Fibroblast of skin of back (primary cell): ENCODE measurements at regions not wholly inside any gene's neighbourhood (a gene's known extent, or its start where the extent isn't known, plus 50 kb on each side); places are given as distances from the start of the nearest gene placed in this dataset.

Experiments
- DNase-seq: peaks from one replicate; pipeline ENCODE4 v3.0.0-alpha.2; 2013

- no peak for DNase-seq
Measured at GRCh38 chr7:118713039-118713438, 488.5 kb downstream of the ANKRD7 start.

- no peak for DNase-seq
Measured at GRCh38 chr7:118720632-118721031, 496.1 kb downstream of the ANKRD7 start.

- DNase-seq = no peak
Measured at GRCh38 chr7:118731854-118732253, 507.4 kb downstream of the ANKRD7 start.

- DNase-seq = no peak
Measured at GRCh38 chr7:118734541-118734940, 510.0 kb downstream of the ANKRD7 start.

GRCh38 chr7:118735441-118735840, 510.9 kb downstream of the ANKRD7 start:
- no peak for DNase-seq

GRCh38 chr7:118737935-118738334, 513.4 kb downstream of the ANKRD7 start:
- no peak for DNase-seq

GRCh38 chr7:118745927-118746326, 521.4 kb downstream of the ANKRD7 start:
- no peak for DNase-seq

GRCh38 chr7:118747473-118747872, 523.0 kb downstream of the ANKRD7 start:
- DNase-seq = no peak

GRCh38 chr7:118753479-118753878, 529.0 kb downstream of the ANKRD7 start:
- no peak for DNase-seq

GRCh38 chr7:118754608-118755007, 530.1 kb downstream of the ANKRD7 start:
- no peak for DNase-seq

- no peak for DNase-seq
Measured at GRCh38 chr7:118755067-118755625, 530.6 kb downstream of the ANKRD7 start.

GRCh38 chr7:118757066-118757465, 532.6 kb downstream of the ANKRD7 start:
- DNase-seq = no peak

- no peak for DNase-seq
Measured at GRCh38 chr7:118758582-118758981, 534.1 kb downstream of the ANKRD7 start.

GRCh38 chr7:118759921-118760320, 535.4 kb downstream of the ANKRD7 start:
- no peak for DNase-seq

GRCh38 chr7:118762451-118762850, 537.9 kb downstream of the ANKRD7 start:
- DNase-seq = no peak

GRCh38 chr7:118764221-118764620, 539.7 kb downstream of the ANKRD7 start:
- no peak for DNase-seq

GRCh38 chr7:118771672-118772071, 547.2 kb downstream of the ANKRD7 start:
- no peak for DNase-seq

- no peak for DNase-seq
Measured at GRCh38 chr7:118777308-118777707, 552.8 kb downstream of the ANKRD7 start.

GRCh38 chr7:118792682-118793081, 568.2 kb downstream of the ANKRD7 start:
- DNase-seq = no peak

GRCh38 chr7:118793582-118793981, 569.1 kb downstream of the ANKRD7 start:
- DNase-seq = no peak

GRCh38 chr7:118794419-118794818, 569.9 kb downstream of the ANKRD7 start:
- DNase-seq = no peak

- DNase-seq = no peak
Measured at GRCh38 chr7:118801366-118801765, 576.9 kb downstream of the ANKRD7 start.

GRCh38 chr7:118802726-118803125, 578.2 kb downstream of the ANKRD7 start:
- DNase-seq = no peak

GRCh38 chr7:118826246-118826645, 601.7 kb downstream of the ANKRD7 start:
- DNase-seq = no peak

- no peak for DNase-seq
Measured at GRCh38 chr7:118836933-118837332, 612.4 kb downstream of the ANKRD7 start.
